MCF 10A (cell line): ENCODE measurements at regions not wholly inside any gene's neighbourhood (a gene's known extent, or its start where the extent isn't known, plus 50 kb on each side); places are given as distances from the start of the nearest gene placed in this dataset.

Experiments used
- BruUV-seq: library from RNA; stranded (reverse); fragments of 400-500 nt; replicated peaks from 2 replicates; lab custom pipeline; 2021; lab: Mats Ljungman, UMichigan
- CTCF ChIA-PET: fragments of 300-600 bp; sonication (Branson Sonifier 250); formaldehyde crosslinking; extraction: SDS; loops from one replicate; lab custom pipeline; 2021; ENCODE audit warnings: antibody characterized with exemption, inconsistent platforms; lab: Yijun Ruan, JAX
- POLR2A ChIA-PET: fragments of 300-600, 350-650 bp; sonication (Branson Sonifier 250); formaldehyde crosslinking; extraction: SDS; loops from one replicate; lab custom pipeline; 2020; ENCODE audit warnings: antibody characterized with exemption, inconsistent platforms; lab: Yijun Ruan, JAX
- DNase-seq: peaks from one replicate; pipeline ENCODE4 v3.0.0-alpha.2; 2018; ENCODE audit not compliant: unreplicated experiment
- H3K27ac Mint-ChIP-seq: one replicate; pipeline ENCODE4 v1.8.0; 2022; ENCODE audit warnings: mild to moderate bottlenecking, low read depth, mixed read lengths; ENCODE audit not compliant: unreplicated experiment
- H3K27me3 Mint-ChIP-seq: one replicate; pipeline ENCODE4 v1.8.0; 2022; ENCODE audit warnings: mixed read lengths; ENCODE audit not compliant: insufficient read depth, unreplicated experiment
- H3K36me3 Mint-ChIP-seq: one replicate; pipeline ENCODE4 v1.8.0; 2022; ENCODE audit warnings: mild to moderate bottlenecking, moderate library complexity, mixed read lengths; ENCODE audit not compliant: insufficient read depth, unreplicated experiment
- H3K4me1 Mint-ChIP-seq: one replicate; pipeline ENCODE4 v1.8.0; 2022; ENCODE audit warnings: mixed read lengths; ENCODE audit not compliant: insufficient read depth, unreplicated experiment
- H3K4me3 Mint-ChIP-seq: one replicate; pipeline ENCODE4 v1.8.0; 2022; ENCODE audit warnings: mild to moderate bottlenecking, moderate library complexity, mixed read lengths; ENCODE audit not compliant: unreplicated experiment
- H3K9me3 Mint-ChIP-seq: one replicate; pipeline ENCODE4 v1.8.0; 2022; ENCODE audit warnings: mixed read lengths; ENCODE audit not compliant: unreplicated experiment
- CTCF ChIP-seq: fragments of 200-600 bp; IDR thresholded peaks from one replicate; pipeline ENCODE4 v1.8.0; 2022; ENCODE audit warnings: antibody characterized with exemption, mild to moderate bottlenecking; ENCODE audit not compliant: unreplicated experiment
- intact Hi-C: fragments of 100-400 bp; cut with micrococcal nuclease; formaldehyde crosslinking; loops from 2 replicates; pipeline ENCODE4 v1.14.1; 2022

- no peaks in the 10 kb centered on the region for H3K36me3 Mint-ChIP-seq
- H3K4me3 Mint-ChIP-seq = no peak overlapping the region
- ChIA-PET CTCF (interaction anchor here (0.6 to 1.1 kb wide), 3 partner anchors 53 to 239 kb away, joined by 3 to 4 read pairs (median 3); no protein-coding TSS in a partner anchor), POLR2A (no interaction called here)
- H3K27me3 Mint-ChIP-seq = no peaks in the 10 kb centered on the region
- H3K4me1 Mint-ChIP-seq = peaks cover under 1% of the 10 kb centered on the region
- no peak overlapping the region for H3K27ac Mint-ChIP-seq
- intact Hi-C loops = no loop called here
- no peak for DNase-seq
- TF ChIP-seq CTCF = no peak
- no TSS peak for BruUV-seq
- H3K9me3 Mint-ChIP-seq = no peaks in the 10 kb centered on the region
These were observed 374.1 kb upstream of the RBMS3 start for GRCh38 chr3:28906561-28907310.

GRCh38 chr3:28907616-28908015 lies 373.3 kb upstream of the RBMS3 start:
- POLR2A ChIA-PET = no interaction called here
- Mint-ChIP-seq H3K27me3 (no peaks in the 10 kb centered on the region), H3K9me3 (no peaks in the 10 kb centered on the region), H3K36me3 (no peaks in the 10 kb centered on the region), H3K4me1 (no peaks in the 10 kb centered on the region), H3K4me3 (no peak overlapping the region), H3K27ac (no peak overlapping the region)
- CTCF ChIA-PET = interaction anchor here (0.6 to 1.1 kb wide), 4 partner anchors 9 to 240 kb away, joined by 3 to 4 read pairs (median 3); no protein-coding TSS in a partner anchor
- no peak for TF ChIP-seq CTCF
- no TSS peak for BruUV-seq
- no peak for DNase-seq
- intact Hi-C loops = no loop called here

GRCh38 chr3:28912120-28912885 lies 368.6 kb upstream of the RBMS3 start:
- Mint-ChIP-seq H3K4me3 (no peak overlapping the region), H3K36me3 (no peaks in the 10 kb centered on the region), H3K4me1 (peaks cover 13% of the 10 kb centered on the region), H3K9me3 (no peaks in the 10 kb centered on the region), H3K27ac (no peak overlapping the region), H3K27me3 (no peaks in the 10 kb centered on the region)
- intact Hi-C loops = no loop called here
- ChIA-PET CTCF (interaction anchor here (0.5 to 0.7 kb wide), 3 partner anchors 11 to 1065 kb away, joined by 3 to 5 read pairs (median 3); no protein-coding TSS in a partner anchor), POLR2A (interaction anchor here (1.1 kb wide), 1 partner anchor 305 kb away, joined by 3 read pairs; no protein-coding TSS in a partner anchor)
- BruUV-seq = no TSS peak
- no peak for TF ChIP-seq CTCF
- no peak for DNase-seq
